IMR-90 (cell line): ENCODE measurements at regions not wholly inside any gene's neighbourhood (a gene's known extent, or its start where the extent isn't known, plus 50 kb on each side); places are given as distances from the start of the nearest gene placed in this dataset.

Experiments
- ATAC-seq: fragments of 200-7000 bp; cut with Tn5 transposase; 2 replicates; pipeline ENCODE4 v1.9.1; 2020; ENCODE audit warnings: low read depth, mild to moderate bottlenecking, moderate library complexity
- BruUV-seq: library from RNA; stranded (reverse); fragments of 400-500 nt; replicated peaks from 2 replicates; lab custom pipeline; 2021; lab: Mats Ljungman, UMichigan
- CTCF ChIA-PET: fragments of 300-600 bp; formaldehyde crosslinking; extraction: SDS; loops from one replicate; lab custom pipeline; 2021; ENCODE audit warnings: antibody characterized with exemption; lab: Yijun Ruan, JAX
- POLR2A ChIA-PET: fragments of 300-600 bp; sonication (Branson Sonifier 250); formaldehyde crosslinking; loops from one replicate; lab custom pipeline; 2022; ENCODE audit warnings: antibody characterized with exemption; ENCODE audit not compliant: unreplicated experiment; lab: Charles Lee
- DNase-seq: peaks from one replicate; pipeline ENCODE4 v3.0.0; 2013
- H2AFZ ChIP-seq: replicated peaks from 2 replicates; pipeline ENCODE3; 2013; ENCODE audit warnings: low read length, mild to moderate bottlenecking; ENCODE audit not compliant: poor library complexity
- H2AK5ac ChIP-seq: 2 replicates; pipeline ENCODE4 v1.6.1; 2013; ENCODE audit warnings: low read depth, low read length, inconsistent platforms
- H2AK9ac ChIP-seq: replicated peaks from 2 replicates; pipeline ENCODE3; 2013; ENCODE audit warnings: mild to moderate bottlenecking, low read depth, low read length, moderate library complexity; ENCODE audit not compliant: poor library complexity
- H2BK120ac ChIP-seq: 2 replicates; pipeline ENCODE4 v1.6.1; 2013; ENCODE audit warnings: low read depth, low read length, inconsistent platforms
- H2BK15ac ChIP-seq: 3 replicates; pipeline ENCODE4 v1.6.1; 2013; ENCODE audit warnings: low read depth, low read length, inconsistent platforms
- H2BK20ac ChIP-seq: 2 replicates; pipeline ENCODE4 v1.6.1; 2013; ENCODE audit warnings: low read depth, mild to moderate bottlenecking, inconsistent platforms, low read length, moderate library complexity
- H2BK5ac ChIP-seq: 2 replicates; pipeline ENCODE4 v1.6.1; 2013; ENCODE audit warnings: mild to moderate bottlenecking, low read depth, low read length, inconsistent platforms; ENCODE audit not compliant: poor library complexity, severe bottlenecking
- H3K14ac ChIP-seq: replicated peaks from 2 replicates; pipeline ENCODE4 v1.6.1; 2013; ENCODE audit warnings: low read depth, low read length, inconsistent platforms
- H3K18ac ChIP-seq: 2 replicates; pipeline ENCODE4 v1.6.1; 2013; ENCODE audit warnings: low read depth, low read length, control low read depth
- H3K23ac ChIP-seq: 2 replicates; pipeline ENCODE4 v1.6.1; 2013; ENCODE audit warnings: low read depth, low read length, inconsistent platforms
- H3K27ac ChIP-seq: 2 replicates; pipeline ENCODE4 v1.5.1; 2013; ENCODE audit warnings: mild to moderate bottlenecking, control low read depth, low read length; ENCODE audit not compliant: insufficient read depth
- H3K27me3 ChIP-seq: 2 replicates; pipeline ENCODE4 v1.6.1; 2013; ENCODE audit warnings: low read length; ENCODE audit not compliant: control insufficient read depth, insufficient read depth
- H3K36me3 ChIP-seq: 2 replicates; pipeline ENCODE4 v1.6.1; 2013; ENCODE audit warnings: low read length, mixed read lengths; ENCODE audit not compliant: control insufficient read depth, insufficient read depth
- H3K4ac ChIP-seq: 2 replicates; pipeline ENCODE4 v1.6.1; 2013; ENCODE audit warnings: low read depth, low read length, inconsistent platforms
- H3K4me1 ChIP-seq: 2 replicates; pipeline ENCODE4 v1.6.1; 2013; ENCODE audit warnings: low read length, mixed read lengths; ENCODE audit not compliant: control insufficient read depth, insufficient read depth
- H3K4me2 ChIP-seq: 2 replicates; pipeline ENCODE4 v1.6.1; 2013; ENCODE audit warnings: low read depth, mild to moderate bottlenecking, control low read depth, low read length, moderate library complexity
- H3K4me3 ChIP-seq: 2 replicates; pipeline ENCODE4 v1.5.1; 2013; ENCODE audit warnings: low read depth, mild to moderate bottlenecking, control low read depth, low read length, moderate library complexity; ENCODE audit not compliant: insufficient read depth
- H3K56ac ChIP-seq: 2 replicates; pipeline ENCODE4 v1.6.1; 2013; ENCODE audit warnings: low read length, inconsistent platforms; ENCODE audit not compliant: insufficient read depth; ENCODE audit errors: extremely low read depth
- H3K79me1 ChIP-seq, 2 experiments: 2 replicates each; pipeline ENCODE4 v1.6.1; 2013; ENCODE audit warnings: low read length in 2 of 2, inconsistent platforms in 1 of 2, low read depth in 1 of 2
- H3K9ac ChIP-seq: 2 replicates; pipeline ENCODE4 v1.6.1; 2013; ENCODE audit warnings: low read depth, low read length, control low read depth
- H3K9me1 ChIP-seq: 2 replicates; pipeline ENCODE4 v1.6.1; 2013; ENCODE audit warnings: low read length, inconsistent platforms; ENCODE audit not compliant: insufficient read depth
- H3K9me3 ChIP-seq: 2 replicates; pipeline ENCODE4 v1.6.1; 2013; ENCODE audit warnings: low read length; ENCODE audit not compliant: control insufficient read depth, insufficient read depth
- H4K20me1 ChIP-seq: 2 replicates; pipeline ENCODE4 v1.6.1; 2013; ENCODE audit warnings: low read length, inconsistent platforms; ENCODE audit not compliant: insufficient read depth
- H4K5ac ChIP-seq: 2 replicates; pipeline ENCODE4 v1.6.1; 2013; ENCODE audit warnings: mild to moderate bottlenecking, low read depth, low read length, control low read depth
- H4K8ac ChIP-seq, 2 experiments: 2 replicates each; pipeline ENCODE4 v1.6.1; 2013; ENCODE audit warnings: low read depth in 2 of 2, low read length in 2 of 2, control low read depth in 1 of 2, inconsistent platforms in 1 of 2
- H4K91ac ChIP-seq: 2 replicates; pipeline ENCODE4 v1.6.1; 2013; ENCODE audit warnings: low read depth, low read length, inconsistent platforms; ENCODE audit not compliant: insufficient read depth
- BHLHE40 ChIP-seq: fragments of 150-350 bp; IDR thresholded peaks from 2 replicates; pipeline ENCODE4 v1.6.1; 2016; ENCODE audit warnings: mild to moderate bottlenecking, low read depth, low read length
- CEBPB ChIP-seq: IDR thresholded peaks from 2 replicates; pipeline ENCODE4 v1.6.1; 2012; ENCODE audit warnings: low read depth, low read length, improper control_type of control experiment
- CHD1 ChIP-seq: IDR thresholded peaks from 2 replicates; pipeline ENCODE4 v1.6.1; 2012; ENCODE audit warnings: low read depth, low read length, improper control_type of control experiment
- CTCF ChIP-seq: conservative IDR thresholded peaks from 2 replicates; pipeline ENCODE4 v1.5.1; 2012; ENCODE audit warnings: mild to moderate bottlenecking, low read depth, low read length, improper control_type of control experiment
- ELK1 ChIP-seq: fragments of 150-350 bp; IDR thresholded peaks from 2 replicates; pipeline ENCODE4 v1.6.1; 2016; ENCODE audit warnings: low read depth, mild to moderate bottlenecking, low read length, moderate library complexity, borderline replicate concordance
- FOS ChIP-seq: fragments of 150-350 bp; IDR thresholded peaks from 2 replicates; pipeline ENCODE4 v1.6.1; 2016; ENCODE audit warnings: low read depth, low read length
- MAFK ChIP-seq: IDR thresholded peaks from 2 replicates; pipeline ENCODE4 v1.6.1; 2012; ENCODE audit warnings: low read depth, low read length, improper control_type of control experiment
- MAZ ChIP-seq: IDR thresholded peaks from 2 replicates; pipeline ENCODE4 v1.6.1; 2012; ENCODE audit warnings: low read depth, mild to moderate bottlenecking, low read length, improper control_type of control experiment, moderate library complexity, borderline replicate concordance
- MXI1 ChIP-seq: IDR thresholded peaks from 2 replicates; pipeline ENCODE4 v1.6.1; 2012; ENCODE audit warnings: low read depth, mild to moderate bottlenecking, low read length, moderate library complexity, borderline replicate concordance
- NFE2L2 ChIP-seq: fragments of 150-350 bp; IDR thresholded peaks from 2 replicates; pipeline ENCODE4 v1.6.1; 2016; ENCODE audit warnings: low read depth, mild to moderate bottlenecking, low read length
- POLR2A ChIP-seq: IDR thresholded peaks from 2 replicates; pipeline ENCODE4 v1.6.1; 2012; ENCODE audit warnings: mild to moderate bottlenecking, low read depth, low read length
- RAD21 ChIP-seq: IDR thresholded peaks from 2 replicates; pipeline ENCODE4 v1.6.1; 2012; ENCODE audit warnings: low read length, improper control_type of control experiment
- RCOR1 ChIP-seq: IDR thresholded peaks from 2 replicates; pipeline ENCODE4 v1.6.1; 2012; ENCODE audit warnings: mild to moderate bottlenecking, low read length, improper control_type of control experiment; ENCODE audit not compliant: insufficient replicate concordance
- RFX5 ChIP-seq: IDR thresholded peaks from 2 replicates; pipeline ENCODE4 v1.8.0; 2012; ENCODE audit warnings: low read depth, mild to moderate bottlenecking, low read length, moderate library complexity
- SMC3 ChIP-seq: fragments of 150-350 bp; IDR thresholded peaks from 2 replicates; pipeline ENCODE4 v1.6.1; 2016; ENCODE audit warnings: low read depth, mild to moderate bottlenecking, antibody characterized with exemption, low read length, moderate library complexity
- USF2 ChIP-seq: fragments of 150-350 bp; IDR thresholded peaks from 2 replicates; pipeline ENCODE4 v1.6.1; 2017; ENCODE audit warnings: mild to moderate bottlenecking, antibody characterized with exemption, low read length, low read depth
- WGBS, 2 experiments: methylation state at CpG; one replicate each; pipeline versions ENCODE4 v1.1.5 to v1.1.7; 2013; ENCODE audit warnings: missing lambda C conversion rate in 2 of 2; ENCODE audit not compliant: insufficient read length in 1 of 2; ENCODE audit errors: extremely low coverage in 2 of 2; 5-methylcytosine and 5-hydroxymethylcytosine counted together
- dilution Hi-C: fragments of 300-500 bp; cut with HindIII; formaldehyde crosslinking; loops from one replicate; pipeline ENCODE4 v1.14.3; 2018; ENCODE audit warnings: low sequenced_read_pairs; ENCODE audit not compliant: unreplicated experiment
- in situ Hi-C: fragments of 300-500 bp; cut with MboI; formaldehyde crosslinking; loops from 3 replicates; pipeline ENCODE4 v1.14.3; 2019; ENCODE audit warnings: low sequenced_read_pairs, inconsistent platforms, mixed read lengths
- intact Hi-C: fragments of 100-400 bp; cut with micrococcal nuclease; formaldehyde crosslinking; loops from 2 replicates; pipeline ENCODE4 v1.10.0; 2022

- no peak for ATAC-seq
- BruUV-seq, result no TSS peak
- CTCF ChIA-PET, result no interaction called here
Observed at GRCh38 chr5:5929291-5930020, 448.9 kb downstream of the MED10 start.

More at GRCh38 chr5:5929291-5930020, 448.9 kb downstream of the MED10 start:
- no peaks in the 10 kb centered on the region for H3K9me1 ChIP-seq
- H3K27me3 ChIP-seq, result no peaks in the 10 kb centered on the region
- no peak overlapping the region for H2AK5ac ChIP-seq
- H3K56ac ChIP-seq, result no peak overlapping the region
- H2BK120ac ChIP-seq, result no peak overlapping the region
- TF ChIP-seq MAZ (no peak), POLR2A (no peak), RCOR1 (no peak), CTCF (no peak), ELK1 (no peak), CEBPB (no peak), MXI1 (no peak), RFX5 (no peak), SMC3 (no peak), RAD21 (no peak), MAFK (no peak), FOS (no peak), CHD1 (no peak), BHLHE40 (no peak), USF2 (no peak), NFE2L2 (no peak)
- no peak overlapping the region for H3K27ac ChIP-seq
- H2BK20ac ChIP-seq, result no peak overlapping the region
- no peak overlapping the region for H4K91ac ChIP-seq
- no peak overlapping the region for H4K5ac ChIP-seq
- peaks cover 20% of the 10 kb centered on the region for H3K9me3 ChIP-seq
- H3K36me3 ChIP-seq, result no peaks in the 10 kb centered on the region
- H4K8ac ChIP-seq, result no peak overlapping the region
- no peak overlapping the region for H3K23ac ChIP-seq
- in situ Hi-C loops, result no loop called here
- no peak overlapping the region for H2AFZ ChIP-seq
- no peak overlapping the region for H3K18ac ChIP-seq
- H3K4me2 ChIP-seq, result no peak overlapping the region
- no CpG with 5 or more reads among the region's 7 CpGs for WGBS, 2 experiments
- no peak overlapping the region for H3K9ac ChIP-seq
- no peak overlapping the region for H2BK15ac ChIP-seq
- intact Hi-C loops, result no loop called here
- H3K79me1 ChIP-seq, result no peaks in the 10 kb centered on the region
- no peak overlapping the region for H2AK9ac ChIP-seq
- H2BK5ac ChIP-seq, result no peak overlapping the region
- DNase-seq, result no peak
- no peak overlapping the region for H3K4me3 ChIP-seq
- no peaks in the 10 kb centered on the region for H4K20me1 ChIP-seq
- POLR2A ChIA-PET, result no interaction called here
- H3K14ac ChIP-seq, result no peak overlapping the region
- dilution Hi-C loops, result no loop called here
- H3K4me1 ChIP-seq, result no peaks in the 10 kb centered on the region
- H3K4ac ChIP-seq, result no peak overlapping the region
